ENCODE measurements at regions not wholly inside any gene's neighbourhood (a gene's known extent, or its start where the extent isn't known, plus 50 kb on each side); places are given as distances from the start of the nearest gene placed in this dataset.

GRCh38 chr2:17251171-17251570, 267.1 kb downstream of the RAD51AP2 start:
- Histone ChIP-seq H3K4me3 (ENCODE audit: control insufficient read depth in 2 of 3, extremely low read depth in 1 of 3, insufficient read depth in 2 of 3, low read depth in 1 of 3, low read length in 3 of 3) (no peak overlapping the region), H2AFZ (ENCODE audit: control insufficient read depth, low read length) (no peak overlapping the region), H3K9me1 (ENCODE audit: control insufficient read depth, extremely low read depth, insufficient read depth, low read length) (no peaks in the 10 kb centered on the region), H4K20me1 (ENCODE audit: control insufficient read depth, extremely low read depth, insufficient read depth, low read length) (no peaks in the 10 kb centered on the region), H3K79me2 (ENCODE audit: control insufficient read depth, insufficient read depth, low read length) (no peaks in the 10 kb centered on the region), H3K4me2 (ENCODE audit: control insufficient read depth, extremely low read depth, insufficient read depth, low read depth, low read length) (no peak overlapping the region), H3K9ac (ENCODE audit: control insufficient read depth, extremely low read depth, insufficient read depth, low read length) (no peak overlapping the region), H3K36me3 (ENCODE audit: control insufficient read depth in 2 of 2, extremely low read depth in 1 of 2, insufficient read depth in 2 of 2, low read length in 2 of 2) (no peaks in the 10 kb centered on the region), H3K27me3 (ENCODE audit: control insufficient read depth, extremely low read depth, insufficient read depth, low read length) (no peaks in the 10 kb centered on the region), H3K9me3 (ENCODE audit: control insufficient read depth, low read depth, low read length) (no peaks in the 10 kb centered on the region), H3K27ac (ENCODE audit: control insufficient read depth, insufficient read depth, low read length) (no peak overlapping the region), H3K4me1 (ENCODE audit: control insufficient read depth, extremely low read depth, insufficient read depth, low read length) (no peaks in the 10 kb centered on the region)
- DNase-seq (ENCODE audit: low read depth, low spot score) (no peak), FAIRE-seq (no peak)
- dilution Hi-C loops (cut with MboI; ENCODE audit: extremely low pct_ligation_motif_present, low sequenced_read_pairs) = no loop called here
- no peak for TF ChIP-seq CTCF (optimal IDR thresholded peaks at IDR 0.05 in 1 of 3, IDR thresholded peaks at IDR 0.05 in 1 of 3, conservative IDR thresholded peaks at IDR 0.05 in 1 of 3; ENCODE audit: extremely low read depth in 1 of 3, insufficient read depth in 2 of 3, low read length in 3 of 3)
- TF ChIP-seq EZH2 (IDR thresholded peaks at IDR 0.05; ENCODE audit: low read length) = no peak

- Histone ChIP-seq H3K9me3 (ENCODE audit: control insufficient read depth, low read depth, low read length) (no peaks in the 10 kb centered on the region), H3K4me2 (ENCODE audit: control insufficient read depth, extremely low read depth, insufficient read depth, low read depth, low read length) (no peak overlapping the region), H2AFZ (ENCODE audit: control insufficient read depth, low read length) (no peak overlapping the region), H3K27ac (ENCODE audit: control insufficient read depth, insufficient read depth, low read length) (no peak overlapping the region), H3K27me3 (ENCODE audit: control insufficient read depth, extremely low read depth, insufficient read depth, low read length) (no peaks in the 10 kb centered on the region), H3K9me1 (ENCODE audit: control insufficient read depth, extremely low read depth, insufficient read depth, low read length) (no peaks in the 10 kb centered on the region), H4K20me1 (ENCODE audit: control insufficient read depth, extremely low read depth, insufficient read depth, low read length) (no peaks in the 10 kb centered on the region), H3K9ac (ENCODE audit: control insufficient read depth, extremely low read depth, insufficient read depth, low read length) (no peak overlapping the region), H3K4me1 (ENCODE audit: control insufficient read depth, extremely low read depth, insufficient read depth, low read length) (no peaks in the 10 kb centered on the region), H3K36me3 (ENCODE audit: control insufficient read depth in 2 of 2, extremely low read depth in 1 of 2, insufficient read depth in 2 of 2, low read length in 2 of 2) (no peaks in the 10 kb centered on the region), H3K79me2 (ENCODE audit: control insufficient read depth, insufficient read depth, low read length) (no peaks in the 10 kb centered on the region), H3K4me3 (ENCODE audit: control insufficient read depth in 2 of 3, extremely low read depth in 1 of 3, insufficient read depth in 2 of 3, low read depth in 1 of 3, low read length in 3 of 3) (no peak overlapping the region)
- dilution Hi-C loops (cut with MboI; ENCODE audit: extremely low pct_ligation_motif_present, low sequenced_read_pairs) = no loop called here
- no peak for DNase-seq (ENCODE audit: low read depth, low spot score)
- TF ChIP-seq CTCF (optimal IDR thresholded peaks at IDR 0.05 in 1 of 3, IDR thresholded peaks at IDR 0.05 in 1 of 3, conservative IDR thresholded peaks at IDR 0.05 in 1 of 3; ENCODE audit: extremely low read depth in 1 of 3, insufficient read depth in 2 of 3, low read length in 3 of 3) (no peak), EZH2 (IDR thresholded peaks at IDR 0.05; ENCODE audit: low read length) (no peak)
- no peak for FAIRE-seq
Measured at GRCh38 chr2:17249249-17249648, 269.0 kb downstream of the RAD51AP2 start.
